Ishikawa (cell line): ENCODE measurements at regions not wholly inside any gene's neighbourhood (a gene's known extent, or its start where the extent isn't known, plus 50 kb on each side); places are given as distances from the start of the nearest gene placed in this dataset.

ENCODE experiments used
- CEBPB ChIP-seq: IDR thresholded peaks from 2 replicates; pipeline ENCODE4 v1.6.1; 2012
- CREB1 ChIP-seq: IDR thresholded peaks from 2 replicates; pipeline ENCODE4 v1.6.1; 2012; ENCODE audit warnings: low read depth
- EGR1 ChIP-seq: IDR thresholded peaks from 2 replicates; pipeline ENCODE4 v1.6.1; 2012
- EP300 ChIP-seq: IDR thresholded peaks from 2 replicates; pipeline ENCODE4 v1.6.1; 2012; ENCODE audit warnings: borderline replicate concordance
- FOXM1 ChIP-seq: IDR thresholded peaks from 2 replicates; pipeline ENCODE4 v1.6.1; 2012; ENCODE audit warnings: low read depth, borderline replicate concordance
- MAX ChIP-seq: IDR thresholded peaks from 2 replicates; pipeline ENCODE4 v1.6.1; 2012
- NFIC ChIP-seq: IDR thresholded peaks from 2 replicates; pipeline ENCODE4 v1.6.1; 2012
- RAD21 ChIP-seq: IDR thresholded peaks from 2 replicates; pipeline ENCODE4 v1.6.1; 2012; ENCODE audit warnings: low read depth
- TAF1 ChIP-seq: IDR thresholded peaks from 2 replicates; pipeline ENCODE4 v1.6.1; 2012; ENCODE audit warnings: low read depth, mild to moderate bottlenecking
- TCF12 ChIP-seq: IDR thresholded peaks from 2 replicates; pipeline ENCODE4 v1.6.1; 2012; ENCODE audit warnings: low read depth
- TEAD4 ChIP-seq: IDR thresholded peaks from 2 replicates; pipeline ENCODE4 v1.6.1; 2012
- YY1 ChIP-seq: IDR thresholded peaks from 2 replicates; pipeline ENCODE4 v1.6.1; 2012; ENCODE audit warnings: low read depth
- ZBTB7A ChIP-seq: IDR thresholded peaks from 2 replicates; pipeline ENCODE4 v1.6.1; 2012; ENCODE audit warnings: low read depth
- TF ChIP-seq, protein P1 (sequence below): IDR thresholded peaks from 2 replicates; pipeline ENCODE4 v1.6.1; 2012
- TF ChIP-seq, protein P2 (sequence below): IDR thresholded peaks from 2 replicates; pipeline ENCODE4 v1.6.1; 2012; ENCODE audit warnings: low read depth, mild to moderate bottlenecking

GRCh38 chr2:235146206-235146605 is 194.4 kb downstream of the SH3BP4 start:
- TF ChIP-seq CEBPB (no peak), CREB1 (no peak), FOXM1 (no peak), TEAD4 (no peak), RAD21 (no peak), TCF12 (no peak), MAX (no peak), NFIC (no peak), EP300 (no peak), TAF1 (no peak), EGR1 (no peak), ZBTB7A (no peak), YY1 (no peak)
- TF ChIP-seq, protein P1, sequence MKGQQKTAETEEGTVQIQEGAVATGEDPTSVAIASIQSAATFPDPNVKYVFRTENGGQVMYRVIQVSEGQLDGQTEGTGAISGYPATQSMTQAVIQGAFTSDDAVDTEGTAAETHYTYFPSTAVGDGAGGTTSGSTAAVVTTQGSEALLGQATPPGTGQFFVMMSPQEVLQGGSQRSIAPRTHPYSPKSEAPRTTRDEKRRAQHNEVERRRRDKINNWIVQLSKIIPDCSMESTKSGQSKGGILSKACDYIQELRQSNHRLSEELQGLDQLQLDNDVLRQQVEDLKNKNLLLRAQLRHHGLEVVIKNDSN: no peak
- TF ChIP-seq, protein P2, sequence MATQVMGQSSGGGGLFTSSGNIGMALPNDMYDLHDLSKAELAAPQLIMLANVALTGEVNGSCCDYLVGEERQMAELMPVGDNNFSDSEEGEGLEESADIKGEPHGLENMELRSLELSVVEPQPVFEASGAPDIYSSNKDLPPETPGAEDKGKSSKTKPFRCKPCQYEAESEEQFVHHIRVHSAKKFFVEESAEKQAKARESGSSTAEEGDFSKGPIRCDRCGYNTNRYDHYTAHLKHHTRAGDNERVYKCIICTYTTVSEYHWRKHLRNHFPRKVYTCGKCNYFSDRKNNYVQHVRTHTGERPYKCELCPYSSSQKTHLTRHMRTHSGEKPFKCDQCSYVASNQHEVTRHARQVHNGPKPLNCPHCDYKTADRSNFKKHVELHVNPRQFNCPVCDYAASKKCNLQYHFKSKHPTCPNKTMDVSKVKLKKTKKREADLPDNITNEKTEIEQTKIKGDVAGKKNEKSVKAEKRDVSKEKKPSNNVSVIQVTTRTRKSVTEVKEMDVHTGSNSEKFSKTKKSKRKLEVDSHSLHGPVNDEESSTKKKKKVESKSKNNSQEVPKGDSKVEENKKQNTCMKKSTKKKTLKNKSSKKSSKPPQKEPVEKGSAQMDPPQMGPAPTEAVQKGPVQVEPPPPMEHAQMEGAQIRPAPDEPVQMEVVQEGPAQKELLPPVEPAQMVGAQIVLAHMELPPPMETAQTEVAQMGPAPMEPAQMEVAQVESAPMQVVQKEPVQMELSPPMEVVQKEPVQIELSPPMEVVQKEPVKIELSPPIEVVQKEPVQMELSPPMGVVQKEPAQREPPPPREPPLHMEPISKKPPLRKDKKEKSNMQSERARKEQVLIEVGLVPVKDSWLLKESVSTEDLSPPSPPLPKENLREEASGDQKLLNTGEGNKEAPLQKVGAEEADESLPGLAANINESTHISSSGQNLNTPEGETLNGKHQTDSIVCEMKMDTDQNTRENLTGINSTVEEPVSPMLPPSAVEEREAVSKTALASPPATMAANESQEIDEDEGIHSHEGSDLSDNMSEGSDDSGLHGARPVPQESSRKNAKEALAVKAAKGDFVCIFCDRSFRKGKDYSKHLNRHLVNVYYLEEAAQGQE: no peak

GRCh38 chr2:235146871-235147565 is 195.2 kb downstream of the SH3BP4 start:
- TF ChIP-seq TCF12 (no peak), TEAD4 (no peak), CEBPB (no peak), CREB1 (no peak), EGR1 (no peak), FOXM1 (no peak), NFIC (no peak), TAF1 (no peak), ZBTB7A (no peak), YY1 (no peak), RAD21 (no peak)
- TF ChIP-seq, protein P2: no peak

- TF ChIP-seq FOXM1 (no peak), ZBTB7A (no peak), RAD21 (no peak), TEAD4 (no peak), TAF1 (no peak), EP300 (no peak), TCF12 (no peak), CEBPB (no peak), MAX (no peak), EGR1 (no peak), NFIC (no peak), YY1 (no peak), CREB1 (no peak)
- TF ChIP-seq, protein P1: no peak
- TF ChIP-seq, protein P2: no peak
Observed at GRCh38 chr2:235148201-235149170, 196.7 kb downstream of the SH3BP4 start.
